ENCODE measurements at regions not wholly inside any gene's neighbourhood (a gene's known extent, or its start where the extent isn't known, plus 50 kb on each side); places are given as distances from the start of the nearest gene placed in this dataset.

DNA sequence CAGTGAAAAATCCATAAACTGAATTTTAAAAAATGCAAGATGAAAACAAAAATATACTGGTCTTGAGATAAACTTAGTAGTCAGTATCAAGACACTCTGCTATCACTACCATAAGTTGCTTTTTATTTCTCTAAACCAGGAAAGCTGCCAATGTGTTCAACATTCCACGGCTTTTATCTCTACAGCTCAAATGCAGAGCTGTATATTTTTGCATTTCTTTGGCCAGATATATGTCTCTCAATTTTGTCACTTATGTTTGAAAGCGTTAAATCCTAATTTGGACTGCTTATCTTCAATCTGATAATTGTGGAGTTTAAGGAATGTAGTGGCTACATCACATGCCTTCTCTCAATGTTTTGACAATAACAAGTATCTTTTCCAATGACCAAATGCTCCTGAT lies 609.5 kb downstream of the EPHA4 start:
- WGBS (ENCODE audit: insufficient coverage, insufficient read length), result no CpG with 5 or more reads among the region's 2 CpGs
- Histone ChIP-seq H3K4me3 (ENCODE audit: low read length) (no peak overlapping the region), H3K27ac (ENCODE audit: low read length) (no peak overlapping the region), H3K4me1 (ENCODE audit: control insufficient read depth, insufficient read depth, low read length) (no peaks in the 10 kb centered on the region), H3K27me3 (ENCODE audit: control insufficient read depth, insufficient read depth, low read length) (no peaks in the 10 kb centered on the region), H3K36me3 (ENCODE audit: control insufficient read depth, insufficient read depth, low read length) (no peaks in the 10 kb centered on the region), H3K9me3 (ENCODE audit: control insufficient read depth, insufficient read depth, low read length) (no peaks in the 10 kb centered on the region)
- DNase-seq (ENCODE audit: low read depth, low spot score), result no peak

GRCh38 chr2:220963076-220963475 lies 609.0 kb downstream of the EPHA4 start:
- DNase-seq (ENCODE audit: low read depth, low spot score), result no peak
- H3K9me3 ChIP-seq (ENCODE audit: control insufficient read depth, insufficient read depth, low read length), result no peaks in the 10 kb centered on the region
- no peaks in the 10 kb centered on the region for H3K4me1 ChIP-seq (ENCODE audit: control insufficient read depth, insufficient read depth, low read length)
- H3K36me3 ChIP-seq (ENCODE audit: control insufficient read depth, insufficient read depth, low read length), result no peaks in the 10 kb centered on the region
- H3K27ac ChIP-seq (ENCODE audit: low read length), result no peak overlapping the region
- H3K27me3 ChIP-seq (ENCODE audit: control insufficient read depth, insufficient read depth, low read length), result no peaks in the 10 kb centered on the region
- H3K4me3 ChIP-seq (ENCODE audit: low read length), result no peak overlapping the region

- Histone ChIP-seq H3K36me3 (ENCODE audit: control insufficient read depth, insufficient read depth, low read length) (no peaks in the 10 kb centered on the region), H3K4me1 (ENCODE audit: control insufficient read depth, insufficient read depth, low read length) (no peaks in the 10 kb centered on the region), H3K27me3 (ENCODE audit: control insufficient read depth, insufficient read depth, low read length) (no peaks in the 10 kb centered on the region), H3K27ac (ENCODE audit: low read length) (no peak overlapping the region), H3K4me3 (ENCODE audit: low read length) (no peak overlapping the region), H3K9me3 (ENCODE audit: control insufficient read depth, insufficient read depth, low read length) (no peaks in the 10 kb centered on the region)
- no peak for DNase-seq (ENCODE audit: low read depth, low spot score)
- no CpG with 5 or more reads among the region's 3 CpGs for WGBS (ENCODE audit: insufficient coverage, insufficient read length)
Measured at GRCh38 chr2:220963930-220964329, 608.2 kb downstream of the EPHA4 start.

DNA sequence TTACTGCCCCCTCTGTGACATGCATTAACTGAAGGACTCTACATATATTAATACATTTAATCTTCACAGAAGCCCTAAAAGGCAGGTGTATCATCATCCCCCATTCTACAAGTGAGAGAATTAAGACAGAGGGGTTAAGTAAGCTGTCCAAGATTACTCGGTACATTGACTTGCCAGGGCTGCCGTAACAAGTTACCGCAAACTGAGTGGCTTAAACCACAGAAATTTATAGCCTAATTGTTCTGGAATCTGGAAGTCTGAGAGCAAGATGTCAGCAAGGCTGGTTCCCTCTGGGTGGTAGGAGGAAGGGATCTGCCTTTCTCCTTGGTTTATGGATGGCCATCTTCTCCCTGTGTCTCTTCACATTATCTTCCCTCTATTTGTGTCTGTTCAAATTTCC lies 605.5 kb downstream of the EPHA4 start:
- no peak overlapping the region for H3K4me3 ChIP-seq (ENCODE audit: low read length)
- no peaks in the 10 kb centered on the region for H3K36me3 ChIP-seq (ENCODE audit: control insufficient read depth, insufficient read depth, low read length)
- H3K27ac ChIP-seq (ENCODE audit: low read length), result no peak overlapping the region
- H3K27me3 ChIP-seq (ENCODE audit: control insufficient read depth, insufficient read depth, low read length), result no peaks in the 10 kb centered on the region
- WGBS (ENCODE audit: insufficient coverage, insufficient read length), result no CpG with 5 or more reads among the region's 3 CpGs
- no peak for DNase-seq (ENCODE audit: low read depth, low spot score)
- no peaks in the 10 kb centered on the region for H3K4me1 ChIP-seq (ENCODE audit: control insufficient read depth, insufficient read depth, low read length)
- no peaks in the 10 kb centered on the region for H3K9me3 ChIP-seq (ENCODE audit: control insufficient read depth, insufficient read depth, low read length)

GRCh38 chr2:220969348-220969747 lies 602.8 kb downstream of the EPHA4 start:
- no peak for DNase-seq (ENCODE audit: low read depth, low spot score)
- WGBS (ENCODE audit: insufficient coverage, insufficient read length), result no CpG with 5 or more reads among the region's 3 CpGs

GRCh38 chr2:220980966-220981675 lies 591.0 kb downstream of the EPHA4 start:
- H3K4me3 ChIP-seq (ENCODE audit: low read length), result no peak overlapping the region

More at GRCh38 chr2:220969348-220969747, 602.8 kb downstream of the EPHA4 start:
- Histone ChIP-seq H3K9me3 (ENCODE audit: control insufficient read depth, insufficient read depth, low read length) (no peaks in the 10 kb centered on the region), H3K4me1 (ENCODE audit: control insufficient read depth, insufficient read depth, low read length) (no peaks in the 10 kb centered on the region), H3K27me3 (ENCODE audit: control insufficient read depth, insufficient read depth, low read length) (no peaks in the 10 kb centered on the region), H3K27ac (ENCODE audit: low read length) (no peak overlapping the region), H3K4me3 (ENCODE audit: low read length) (no peak overlapping the region), H3K36me3 (ENCODE audit: control insufficient read depth, insufficient read depth, low read length) (no peaks in the 10 kb centered on the region)

GRCh38 chr2:220981926-220982325 lies 590.2 kb downstream of the EPHA4 start:
- H3K4me3 ChIP-seq (ENCODE audit: low read length), result no peak overlapping the region
- H3K9me3 ChIP-seq (ENCODE audit: control insufficient read depth, insufficient read depth, low read length), result no peaks in the 10 kb centered on the region
- no peaks in the 10 kb centered on the region; the same call in 1 of the 2 replicates for H3K4me1 ChIP-seq (ENCODE audit: control insufficient read depth, insufficient read depth, low read length)
- no peaks in the 10 kb centered on the region for H3K27me3 ChIP-seq (ENCODE audit: control insufficient read depth, insufficient read depth, low read length)
- H3K36me3 ChIP-seq (ENCODE audit: control insufficient read depth, insufficient read depth, low read length), result no peaks in the 10 kb centered on the region
- no CpG with 5 or more reads among the region's 6 CpGs for WGBS (ENCODE audit: insufficient coverage, insufficient read length)
- H3K27ac ChIP-seq (ENCODE audit: low read length), result no peak overlapping the region
- DNase-seq (ENCODE audit: low read depth, low spot score), result no peak

More at GRCh38 chr2:220980966-220981675, 591.0 kb downstream of the EPHA4 start:
- no peaks in the 10 kb centered on the region for H3K36me3 ChIP-seq (ENCODE audit: control insufficient read depth, insufficient read depth, low read length)
- H3K27ac ChIP-seq (ENCODE audit: low read length), result no peak overlapping the region
- DNase-seq (ENCODE audit: low read depth, low spot score), result no peak
- H3K4me1 ChIP-seq (ENCODE audit: control insufficient read depth, insufficient read depth, low read length), result no peaks in the 10 kb centered on the region; the same call in 1 of the 2 replicates
- WGBS (ENCODE audit: insufficient coverage, insufficient read length), result no CpG with 5 or more reads among the region's 4 CpGs
- no peaks in the 10 kb centered on the region for H3K9me3 ChIP-seq (ENCODE audit: control insufficient read depth, insufficient read depth, low read length)
- no peaks in the 10 kb centered on the region for H3K27me3 ChIP-seq (ENCODE audit: control insufficient read depth, insufficient read depth, low read length)

- DNase-seq (ENCODE audit: low read depth, low spot score), result no peak
- Histone ChIP-seq H3K4me1 (ENCODE audit: control insufficient read depth, insufficient read depth, low read length) (no peaks in the 10 kb centered on the region; the same call in 1 of the 2 replicates), H3K27ac (ENCODE audit: low read length) (no peak overlapping the region), H3K9me3 (ENCODE audit: control insufficient read depth, insufficient read depth, low read length) (no peaks in the 10 kb centered on the region), H3K27me3 (ENCODE audit: control insufficient read depth, insufficient read depth, low read length) (no peaks in the 10 kb centered on the region), H3K36me3 (ENCODE audit: control insufficient read depth, insufficient read depth, low read length) (no peaks in the 10 kb centered on the region), H3K4me3 (ENCODE audit: low read length) (no peak overlapping the region)
- WGBS (ENCODE audit: insufficient coverage, insufficient read length), result no CpG with 5 or more reads among the region's 4 CpGs
Measured at GRCh38 chr2:220985561-220985960, 586.5 kb downstream of the EPHA4 start.

GRCh38 chr2:220987839-220988238 lies 584.3 kb downstream of the EPHA4 start:
- Histone ChIP-seq H3K9me3 (ENCODE audit: control insufficient read depth, insufficient read depth, low read length) (no peaks in the 10 kb centered on the region), H3K36me3 (ENCODE audit: control insufficient read depth, insufficient read depth, low read length) (no peaks in the 10 kb centered on the region), H3K4me1 (ENCODE audit: control insufficient read depth, insufficient read depth, low read length) (no peaks in the 10 kb centered on the region; the same call in 1 of the 2 replicates), H3K4me3 (ENCODE audit: low read length) (no peak overlapping the region), H3K27ac (ENCODE audit: low read length) (no peak overlapping the region), H3K27me3 (ENCODE audit: control insufficient read depth, insufficient read depth, low read length) (no peaks in the 10 kb centered on the region)
- no CpG with 5 or more reads among the region's 3 CpGs for WGBS (ENCODE audit: insufficient coverage, insufficient read length)
- no peak for DNase-seq (ENCODE audit: low read depth, low spot score)

DNA sequence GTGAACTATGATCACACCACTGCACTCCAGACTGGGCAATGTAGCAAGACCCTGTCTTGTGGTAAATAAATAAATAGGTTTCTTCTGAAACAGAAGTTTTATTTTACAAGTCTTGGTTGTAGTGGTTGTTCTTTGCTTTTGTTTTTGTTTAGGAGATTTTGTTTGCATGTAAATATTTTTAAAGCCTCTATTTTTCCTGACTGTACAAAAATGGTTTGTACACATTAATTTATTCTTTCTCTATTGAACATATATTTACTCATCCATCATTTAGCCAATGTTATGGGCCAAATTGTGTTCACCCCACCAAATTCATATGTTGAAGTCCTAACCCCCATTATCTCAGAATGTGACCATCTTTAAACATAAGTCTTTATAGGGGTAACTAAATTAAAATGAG lies 580.1 kb downstream of the EPHA4 start:
- DNase-seq (ENCODE audit: low read depth, low spot score), result no peak
- Histone ChIP-seq H3K27ac (ENCODE audit: low read length) (no peak overlapping the region), H3K4me3 (ENCODE audit: low read length) (no peak overlapping the region)

GRCh38 chr2:220994846-220995245 lies 577.3 kb downstream of the EPHA4 start:
- no peaks in the 10 kb centered on the region for H3K36me3 ChIP-seq (ENCODE audit: control insufficient read depth, insufficient read depth, low read length)
- no peaks in the 10 kb centered on the region for H3K27me3 ChIP-seq (ENCODE audit: control insufficient read depth, insufficient read depth, low read length)
- WGBS (ENCODE audit: insufficient coverage, insufficient read length), result no CpG with 5 or more reads among the region's 3 CpGs
- H3K4me3 ChIP-seq (ENCODE audit: low read length), result no peak overlapping the region
- H3K9me3 ChIP-seq (ENCODE audit: control insufficient read depth, insufficient read depth, low read length), result no peaks in the 10 kb centered on the region
- H3K27ac ChIP-seq (ENCODE audit: low read length), result no peak overlapping the region
- no peaks in the 10 kb centered on the region for H3K4me1 ChIP-seq (ENCODE audit: control insufficient read depth, insufficient read depth, low read length)
- no peak for DNase-seq (ENCODE audit: low read depth, low spot score)

More for the DNA sequence above, 580.1 kb downstream of the EPHA4 start:
- no peaks in the 10 kb centered on the region for H3K27me3 ChIP-seq (ENCODE audit: control insufficient read depth, insufficient read depth, low read length)
- H3K9me3 ChIP-seq (ENCODE audit: control insufficient read depth, insufficient read depth, low read length), result no peaks in the 10 kb centered on the region
- H3K4me1 ChIP-seq (ENCODE audit: control insufficient read depth, insufficient read depth, low read length), result no peaks in the 10 kb centered on the region
- no peaks in the 10 kb centered on the region for H3K36me3 ChIP-seq (ENCODE audit: control insufficient read depth, insufficient read depth, low read length)
